ENCODE measurements at regions not wholly inside any gene's neighbourhood (a gene's known extent, or its start where the extent isn't known, plus 50 kb on each side); places are given as distances from the start of the nearest gene placed in this dataset.

GRCh38 chr10:3853016-3853415, 68.0 kb upstream of the KLF6 start:
- DNase-seq: no peak

GRCh38 chr10:3852147-3852904, 67.3 kb upstream of the KLF6 start:
- DNase-seq: peak; percentile 45

- DNase-seq: peak; percentile 86
Observed at GRCh38 chr10:3850999-3851937, 66.3 kb upstream of the KLF6 start.

- no peak for DNase-seq
Observed at GRCh38 chr10:3848775-3849635, 64.0 kb upstream of the KLF6 start.

- DNase-seq: no peak
Observed at GRCh38 chr10:3848005-3848774, 63.2 kb upstream of the KLF6 start.

- no peak for DNase-seq
Observed at GRCh38 chr10:3846736-3847135, 61.7 kb upstream of the KLF6 start.

- no peak for DNase-seq
Observed at GRCh38 chr10:3844491-3845025, 59.5 kb upstream of the KLF6 start.

- no peak for DNase-seq
Observed at GRCh38 chr10:3838460-3839437, 53.7 kb upstream of the KLF6 start.

- no peak for DNase-seq
Observed at GRCh38 chr10:3837647-3838459, 52.8 kb upstream of the KLF6 start.

GRCh38 chr10:3836222-3836820, 51.3 kb upstream of the KLF6 start:
- no peak for DNase-seq

- no peak for DNase-seq
Observed at GRCh38 chr10:3835770-3836169, 50.8 kb upstream of the KLF6 start.

GRCh38 chr10:3834947-3835346, 49.9 kb upstream of the KLF6 start:
- DNase-seq: no peak

Data from SIG-M5 (cell line).